DOHH2 (cell line): ENCODE measurements at regions not wholly inside any gene's neighbourhood (a gene's known extent, or its start where the extent isn't known, plus 50 kb on each side); places are given as distances from the start of the nearest gene placed in this dataset.

Experiments used
- H3F3A ChIP-seq: fragments of 200-600 bp; sonication (generic), shearing (Covaris generic); 2 replicates; pipeline ENCODE4 v1.6.0; 2016; ENCODE audit warnings: antibody characterized with exemption, mild to moderate bottlenecking; ENCODE audit not compliant: control insufficient read depth, insufficient read depth
- H3K27ac ChIP-seq: fragments of 200-600 bp; sonication (generic); 2 replicates; pipeline ENCODE4 v1.5.1; 2014; ENCODE audit warnings: low read depth, mild to moderate bottlenecking, low read length, moderate library complexity
- H3K27me3 ChIP-seq: fragments of 200-600 bp; sonication (generic); 2 replicates; pipeline ENCODE4 v1.6.1; 2014; ENCODE audit warnings: mild to moderate bottlenecking, low read length, mixed read lengths; ENCODE audit not compliant: control insufficient read depth
- H3K36me3 ChIP-seq: fragments of 200-600 bp; sonication (generic); 2 replicates; pipeline ENCODE4 v1.6.1; 2014; ENCODE audit warnings: mild to moderate bottlenecking, low read length, moderate library complexity, mixed read lengths; ENCODE audit not compliant: control insufficient read depth
- H3K4me1 ChIP-seq: fragments of 200-600 bp; sonication (generic); 2 replicates; pipeline ENCODE4 v1.6.1; 2014; ENCODE audit warnings: mild to moderate bottlenecking, low read length, mixed read lengths; ENCODE audit not compliant: control insufficient read depth
- H3K4me2 ChIP-seq: fragments of 200-600 bp; sonication (generic); 2 replicates; pipeline ENCODE4 v1.6.0; 2014; ENCODE audit warnings: mild to moderate bottlenecking, low read length, moderate library complexity
- H3K4me3 ChIP-seq: fragments of 200-600 bp; sonication (generic); 2 replicates; pipeline ENCODE4 v1.5.1; 2014; ENCODE audit warnings: mild to moderate bottlenecking, low read length, mixed read lengths
- H3K79me2 ChIP-seq: fragments of 200-600 bp; sonication (generic); 2 replicates; pipeline ENCODE4 v1.6.1; 2014; ENCODE audit warnings: mild to moderate bottlenecking, low read length, mixed read lengths; ENCODE audit not compliant: control insufficient read depth
- H3K9me2 ChIP-seq: fragments of 200-600 bp; sonication (generic); replicated peaks from 2 replicates; pipeline ENCODE4 v1.6.1; 2014; ENCODE audit warnings: mild to moderate bottlenecking, low read length, mixed read lengths; ENCODE audit not compliant: control insufficient read depth
- H3K9me3 ChIP-seq: fragments of 200-600 bp; sonication (generic); 2 replicates; pipeline ENCODE4 v1.6.1; 2014; ENCODE audit warnings: antibody characterized with exemption, low read length, mixed read lengths; ENCODE audit not compliant: control insufficient read depth, insufficient read depth
- H4K20me1 ChIP-seq: fragments of 200-600 bp; sonication (generic); 2 replicates; pipeline ENCODE4 v1.6.0; 2014; ENCODE audit warnings: low read depth, mild to moderate bottlenecking, antibody characterized with exemption, low read length, moderate library complexity; ENCODE audit not compliant: control insufficient read depth, insufficient read depth
- EZH2phosphoT487 ChIP-seq: fragments of 200-600 bp; sonication (generic); IDR thresholded peaks from 2 replicates; pipeline ENCODE4 v1.6.1; 2017; ENCODE audit warnings: borderline replicate concordance, mild to moderate bottlenecking, antibody characterized with exemption, low read length, moderate library complexity, mixed read lengths
- TF ChIP-seq, protein P1 (sequence below): fragments of 200-600 bp; sonication (generic); IDR thresholded peaks from one replicate; pipeline ENCODE4 v1.5.1; 2014; ENCODE audit warnings: antibody characterized with exemption, mild to moderate bottlenecking, low read depth, low read length; ENCODE audit not compliant: poor library complexity, severe bottlenecking

DNA sequence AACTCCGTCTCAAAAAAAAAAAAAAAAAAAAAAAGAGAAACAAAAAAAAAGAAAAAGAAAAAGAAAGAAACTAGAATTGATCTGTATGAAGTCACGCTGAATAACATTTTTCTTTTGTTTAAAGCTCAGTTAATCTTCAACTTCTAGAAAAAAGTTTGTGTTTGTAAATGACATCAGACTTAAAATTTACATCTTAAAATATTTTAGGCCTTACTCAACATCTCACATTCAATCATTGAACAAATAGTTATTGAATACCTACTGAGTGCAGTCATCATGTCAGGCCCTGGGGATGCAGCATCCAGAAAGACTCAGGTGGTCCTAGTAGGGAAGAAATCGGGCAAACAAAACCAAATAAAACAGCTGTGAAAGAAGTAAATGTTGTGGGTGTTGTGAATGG lies 292.3 kb upstream of the FANCL start:
- Histone ChIP-seq H3K4me2 (no peak overlapping the region), H3K79me2 (no peaks in the 10 kb centered on the region), H3K27me3 (no peaks in the 10 kb centered on the region; the same call in 1 of the 2 replicates), H3K4me3 (no peak overlapping the region), H3K9me2 (no peaks in the 10 kb centered on the region), H3K4me1 (no peaks in the 10 kb centered on the region), H4K20me1 (no peaks in the 10 kb centered on the region), H3K9me3 (no peaks in the 10 kb centered on the region), H3F3A (no peaks in the 10 kb centered on the region), H3K36me3 (no peaks in the 10 kb centered on the region), H3K27ac (no peak overlapping the region)
- TF ChIP-seq, protein P1, sequence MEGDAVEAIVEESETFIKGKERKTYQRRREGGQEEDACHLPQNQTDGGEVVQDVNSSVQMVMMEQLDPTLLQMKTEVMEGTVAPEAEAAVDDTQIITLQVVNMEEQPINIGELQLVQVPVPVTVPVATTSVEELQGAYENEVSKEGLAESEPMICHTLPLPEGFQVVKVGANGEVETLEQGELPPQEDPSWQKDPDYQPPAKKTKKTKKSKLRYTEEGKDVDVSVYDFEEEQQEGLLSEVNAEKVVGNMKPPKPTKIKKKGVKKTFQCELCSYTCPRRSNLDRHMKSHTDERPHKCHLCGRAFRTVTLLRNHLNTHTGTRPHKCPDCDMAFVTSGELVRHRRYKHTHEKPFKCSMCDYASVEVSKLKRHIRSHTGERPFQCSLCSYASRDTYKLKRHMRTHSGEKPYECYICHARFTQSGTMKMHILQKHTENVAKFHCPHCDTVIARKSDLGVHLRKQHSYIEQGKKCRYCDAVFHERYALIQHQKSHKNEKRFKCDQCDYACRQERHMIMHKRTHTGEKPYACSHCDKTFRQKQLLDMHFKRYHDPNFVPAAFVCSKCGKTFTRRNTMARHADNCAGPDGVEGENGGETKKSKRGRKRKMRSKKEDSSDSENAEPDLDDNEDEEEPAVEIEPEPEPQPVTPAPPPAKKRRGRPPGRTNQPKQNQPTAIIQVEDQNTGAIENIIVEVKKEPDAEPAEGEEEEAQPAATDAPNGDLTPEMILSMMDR: no peak
- no peak for TF ChIP-seq EZH2phosphoT487

DNA sequence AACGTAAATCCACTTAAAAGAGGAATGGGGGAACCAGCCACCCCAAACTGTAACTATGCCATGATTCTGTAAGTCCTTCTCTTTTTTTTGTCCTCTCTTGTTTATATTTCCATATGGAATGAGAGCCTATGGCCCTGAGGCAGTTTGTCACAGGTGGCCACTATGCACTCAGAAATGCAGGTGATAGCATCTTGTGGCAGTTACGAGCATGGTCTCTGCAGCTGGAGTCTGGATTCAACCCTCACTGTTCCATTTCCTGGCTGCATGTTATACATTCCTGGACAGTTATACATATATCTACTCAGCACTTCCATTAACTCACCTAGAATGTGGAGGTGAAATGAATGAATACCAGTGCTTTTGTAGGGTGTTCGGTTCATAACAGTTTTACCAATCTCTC lies 291.5 kb upstream of the FANCL start:
- Histone ChIP-seq H3K9me3 (no peaks in the 10 kb centered on the region), H3K27me3 (no peaks in the 10 kb centered on the region; the same call in 1 of the 2 replicates), H3K36me3 (no peaks in the 10 kb centered on the region), H3K4me2 (no peak overlapping the region), H3K79me2 (no peaks in the 10 kb centered on the region), H3F3A (no peaks in the 10 kb centered on the region), H3K27ac (no peak overlapping the region), H3K4me3 (no peak overlapping the region), H3K4me1 (no peaks in the 10 kb centered on the region), H4K20me1 (no peaks in the 10 kb centered on the region), H3K9me2 (no peaks in the 10 kb centered on the region)
- TF ChIP-seq EZH2phosphoT487: no peak
- TF ChIP-seq, protein P1: no peak

DNA sequence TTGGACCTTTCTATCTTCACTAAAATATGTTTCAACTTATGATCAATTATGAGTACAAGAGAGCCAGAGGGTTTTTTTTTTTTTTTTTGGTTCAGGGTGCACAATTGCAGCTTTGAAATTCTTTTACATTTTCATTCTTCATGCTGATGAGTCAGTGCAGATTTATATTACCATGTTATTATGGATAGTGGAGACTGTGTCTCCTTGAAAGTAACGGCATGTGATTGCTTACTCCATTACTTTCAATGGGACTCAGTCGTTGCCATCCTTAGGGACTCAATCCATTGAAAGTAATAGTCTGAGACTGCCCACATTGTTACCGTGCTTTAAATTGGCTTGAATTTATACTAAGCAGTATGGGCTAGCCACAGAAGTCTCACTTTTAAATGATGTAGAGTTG lies 286.5 kb upstream of the FANCL start:
- no peaks in the 10 kb centered on the region for H3K9me2 ChIP-seq
- no peaks in the 10 kb centered on the region for H3K27me3 ChIP-seq
- TF ChIP-seq, protein P1: no peak
- TF ChIP-seq EZH2phosphoT487: no peak
- no peak overlapping the region for H3K4me3 ChIP-seq
- no peaks in the 10 kb centered on the region for H3K36me3 ChIP-seq
- no peaks in the 10 kb centered on the region for H3K4me1 ChIP-seq
- H3K79me2 ChIP-seq: no peaks in the 10 kb centered on the region
- no peaks in the 10 kb centered on the region for H3F3A ChIP-seq
- no peak overlapping the region for H3K27ac ChIP-seq
- no peaks in the 10 kb centered on the region for H4K20me1 ChIP-seq
- H3K9me3 ChIP-seq: no peaks in the 10 kb centered on the region
- H3K4me2 ChIP-seq: no peak overlapping the region
